ENCODE measurements at regions not wholly inside any gene's neighbourhood (a gene's known extent, or its start where the extent isn't known, plus 50 kb on each side); places are given as distances from the start of the nearest gene placed in this dataset.

- Histone ChIP-seq H3K27ac (ENCODE audit: insufficient read depth, low read depth, low read length) (no peak overlapping the region), H3K79me2 (ENCODE audit: control insufficient read depth, insufficient read depth, low read length) (no peaks in the 10 kb centered on the region), H4K20me1 (replicated peaks; ENCODE audit: control insufficient read depth, extremely low read depth, insufficient read depth, low read length) (no peaks in the 10 kb centered on the region), H3K9ac (replicated peaks; ENCODE audit: extremely low read depth, insufficient read depth, low read length) (no peak overlapping the region), H3K4me2 (ENCODE audit: insufficient read depth, low read length) (no peak overlapping the region), H3K36me3 (ENCODE audit: control insufficient read depth in 2 of 2, extremely low read depth in 1 of 2, insufficient read depth in 2 of 2, low read length in 2 of 2) (no peaks in the 10 kb centered on the region), H3K4me1 (ENCODE audit: control insufficient read depth, extremely low read depth, insufficient read depth, low read length) (no peaks in the 10 kb centered on the region), H2AFZ (ENCODE audit: low read depth, low read length) (no peak overlapping the region), H3K9me3 (replicated peaks; ENCODE audit: control insufficient read depth, insufficient read depth, low read length) (no peaks in the 10 kb centered on the region), H3K27me3 (ENCODE audit: control insufficient read depth in 2 of 2, insufficient read depth in 2 of 2, low read length in 2 of 2) (no peaks in the 10 kb centered on the region), H3K4me3 (replicated peaks in 1 of 3; ENCODE audit: insufficient read depth in 1 of 3, low read depth in 1 of 3, low read length in 3 of 3) (no peak overlapping the region), H3K9me1 (replicated peaks; ENCODE audit: control insufficient read depth, extremely low read depth, insufficient read depth, low read length) (no peaks in the 10 kb centered on the region)
- DNase-seq (ENCODE audit: low read depth, low spot score): no peak
- dilution Hi-C loops (cut with MboI; ENCODE audit: extremely low pct_ligation_motif_present, low sequenced_read_pairs) (no loop called here), intact Hi-C loops (cut with micrococcal nuclease) (no loop called here)
- no peak for TF ChIP-seq POLR2AphosphoS5 (IDR thresholded peaks at IDR 0.05; ENCODE audit: insufficient read depth, low read depth, low read length)
- no peak for TF ChIP-seq MAX (IDR thresholded peaks at IDR 0.05; ENCODE audit: insufficient read depth, insufficient read length)
- TF ChIP-seq GATA2 (IDR thresholded peaks at IDR 0.05; ENCODE audit: insufficient read depth, insufficient read length, low read depth, low read length): no peak
- TF ChIP-seq FOS (IDR thresholded peaks at IDR 0.05; ENCODE audit: borderline replicate concordance, insufficient read depth, low read length): no peak
- TF ChIP-seq EZH2 (IDR thresholded peaks at IDR 0.05; ENCODE audit: borderline replicate concordance, low read depth, low read length, severe bottlenecking): no peak
- ChIA-PET CTCF (no interaction called here), POLR2A (no interaction called here)
- no TSS peak for BruUV-seq (replicated peaks)
- no peak for FAIRE-seq
Observed at GRCh38 chr5:106189121-106189809, 1481.5 kb downstream of the EFNA5 start.

GRCh38 chr5:106185661-106186081 is 1485.1 kb downstream of the EFNA5 start:
- intact Hi-C loops (cut with micrococcal nuclease) (no loop called here), dilution Hi-C loops (cut with MboI; ENCODE audit: extremely low pct_ligation_motif_present, low sequenced_read_pairs) (no loop called here)
- ChIA-PET POLR2A (no interaction called here), CTCF (interaction anchor here (1.2 to 1.9 kb wide), 2 partner anchors 9 to 84 kb away, joined by 4 to 5 read pairs; no protein-coding TSS in a partner anchor)
- Histone ChIP-seq H4K20me1 (replicated peaks; ENCODE audit: control insufficient read depth, extremely low read depth, insufficient read depth, low read length) (no peaks in the 10 kb centered on the region), H2AFZ (ENCODE audit: low read depth, low read length) (no peak overlapping the region), H3K4me1 (ENCODE audit: control insufficient read depth, extremely low read depth, insufficient read depth, low read length) (no peaks in the 10 kb centered on the region), H3K36me3 (ENCODE audit: control insufficient read depth in 2 of 2, extremely low read depth in 1 of 2, insufficient read depth in 2 of 2, low read length in 2 of 2) (no peaks in the 10 kb centered on the region), H3K9ac (replicated peaks; ENCODE audit: extremely low read depth, insufficient read depth, low read length) (no peak overlapping the region), H3K4me2 (ENCODE audit: insufficient read depth, low read length) (no peak overlapping the region), H3K27me3 (ENCODE audit: control insufficient read depth in 2 of 2, insufficient read depth in 2 of 2, low read length in 2 of 2) (no peaks in the 10 kb centered on the region), H3K27ac (ENCODE audit: insufficient read depth, low read depth, low read length) (no peak overlapping the region), H3K4me3 (replicated peaks in 1 of 3; ENCODE audit: insufficient read depth in 1 of 3, low read depth in 1 of 3, low read length in 3 of 3) (no peak overlapping the region), H3K79me2 (ENCODE audit: control insufficient read depth, insufficient read depth, low read length) (no peaks in the 10 kb centered on the region), H3K9me3 (replicated peaks; ENCODE audit: control insufficient read depth, insufficient read depth, low read length) (no peaks in the 10 kb centered on the region), H3K9me1 (replicated peaks; ENCODE audit: control insufficient read depth, extremely low read depth, insufficient read depth, low read length) (no peaks in the 10 kb centered on the region)
- FAIRE-seq: no peak
- no TSS peak for BruUV-seq (replicated peaks)
- no peak for DNase-seq (ENCODE audit: low read depth, low spot score)
- TF ChIP-seq EZH2 (IDR thresholded peaks at IDR 0.05; ENCODE audit: borderline replicate concordance, low read depth, low read length, severe bottlenecking) (no peak), JUN (IDR thresholded peaks at IDR 0.05; ENCODE audit: borderline replicate concordance, insufficient read depth, insufficient read length, low read depth) (no peak), FOS (IDR thresholded peaks at IDR 0.05; ENCODE audit: borderline replicate concordance, insufficient read depth, low read length) (no peak)

Data from endothelial cell of umbilical vein (primary cell).